Endothelial cell of umbilical vein (primary cell): ENCODE measurements at regions not wholly inside any gene's neighbourhood (a gene's known extent, or its start where the extent isn't known, plus 50 kb on each side); places are given as distances from the start of the nearest gene placed in this dataset.

Experiments
- EZH2 ChIP-seq: IDR thresholded peaks from 2 replicates; pipeline ENCODE4 v1.6.1; 2012; ENCODE audit warnings: borderline replicate concordance, low read depth, mild to moderate bottlenecking, moderate library complexity, low read length, inconsistent platforms; ENCODE audit not compliant: severe bottlenecking
- FOS ChIP-seq: IDR thresholded peaks from 2 replicates; pipeline ENCODE4 v1.6.1; 2011; ENCODE audit warnings: mild to moderate bottlenecking, low read length, moderate library complexity, borderline replicate concordance; ENCODE audit not compliant: insufficient read depth
- GATA2 ChIP-seq: IDR thresholded peaks from 2 replicates; pipeline ENCODE4 v1.7.0; 2011; ENCODE audit warnings: low read depth, mild to moderate bottlenecking, moderate library complexity, mixed read lengths, low read length; ENCODE audit not compliant: insufficient read length, insufficient read depth
- MYC ChIP-seq: IDR thresholded peaks from one replicate; pipeline ENCODE4 v1.6.1; 2011; ENCODE audit warnings: mild to moderate bottlenecking, low read depth, low read length
- POLR2A ChIP-seq: IDR thresholded peaks from 2 replicates; pipeline ENCODE4 v1.6.1; 2012; ENCODE audit warnings: low read depth, mild to moderate bottlenecking, control low read depth, low read length
- POLR2AphosphoS5 ChIP-seq: IDR thresholded peaks from 2 replicates; pipeline ENCODE4 v1.6.1; 2012; ENCODE audit warnings: low read depth, mild to moderate bottlenecking, control low read depth, low read length, moderate library complexity; ENCODE audit not compliant: insufficient read depth
- TF ChIP-seq, protein P1 (sequence below), 2 donors: IDR thresholded peaks; 1 replicate in 1 of 2; 2 replicates in 1 of 2; pipeline ENCODE4 v1.5.1; 2011; ENCODE audit warnings: low read length in 2 of 2, mild to moderate bottlenecking in 2 of 2, moderate library complexity in 2 of 2, control low read depth in 1 of 2, inconsistent platforms in 1 of 2, low read depth in 1 of 2; ENCODE audit not compliant: insufficient read depth in 1 of 2; ENCODE audit errors: extremely low read depth in 1 of 2

- TF ChIP-seq, protein P1, sequence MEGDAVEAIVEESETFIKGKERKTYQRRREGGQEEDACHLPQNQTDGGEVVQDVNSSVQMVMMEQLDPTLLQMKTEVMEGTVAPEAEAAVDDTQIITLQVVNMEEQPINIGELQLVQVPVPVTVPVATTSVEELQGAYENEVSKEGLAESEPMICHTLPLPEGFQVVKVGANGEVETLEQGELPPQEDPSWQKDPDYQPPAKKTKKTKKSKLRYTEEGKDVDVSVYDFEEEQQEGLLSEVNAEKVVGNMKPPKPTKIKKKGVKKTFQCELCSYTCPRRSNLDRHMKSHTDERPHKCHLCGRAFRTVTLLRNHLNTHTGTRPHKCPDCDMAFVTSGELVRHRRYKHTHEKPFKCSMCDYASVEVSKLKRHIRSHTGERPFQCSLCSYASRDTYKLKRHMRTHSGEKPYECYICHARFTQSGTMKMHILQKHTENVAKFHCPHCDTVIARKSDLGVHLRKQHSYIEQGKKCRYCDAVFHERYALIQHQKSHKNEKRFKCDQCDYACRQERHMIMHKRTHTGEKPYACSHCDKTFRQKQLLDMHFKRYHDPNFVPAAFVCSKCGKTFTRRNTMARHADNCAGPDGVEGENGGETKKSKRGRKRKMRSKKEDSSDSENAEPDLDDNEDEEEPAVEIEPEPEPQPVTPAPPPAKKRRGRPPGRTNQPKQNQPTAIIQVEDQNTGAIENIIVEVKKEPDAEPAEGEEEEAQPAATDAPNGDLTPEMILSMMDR (IDR thresholded peaks at IDR 0.05; ENCODE audit: extremely low read depth in 1 of 2, insufficient read depth in 1 of 2, low read depth in 1 of 2, low read length in 2 of 2), result no peak
- TF ChIP-seq POLR2A (no peak), POLR2AphosphoS5 (no peak), EZH2 (no peak), GATA2 (no peak), MYC (no peak), FOS (no peak)
These were observed 203.6 kb upstream of the SPRED2 start for GRCh38 chr2:65636024-65636423.
